ENCODE measurements at regions not wholly inside any gene's neighbourhood (a gene's known extent, or its start where the extent isn't known, plus 50 kb on each side); places are given as distances from the start of the nearest gene placed in this dataset.
"Not testable (repeated sequence)": the region's sequence is repeated elsewhere in the genome, so short reads cannot be mapped to it uniquely, and the experiment has no call there.

DNA sequence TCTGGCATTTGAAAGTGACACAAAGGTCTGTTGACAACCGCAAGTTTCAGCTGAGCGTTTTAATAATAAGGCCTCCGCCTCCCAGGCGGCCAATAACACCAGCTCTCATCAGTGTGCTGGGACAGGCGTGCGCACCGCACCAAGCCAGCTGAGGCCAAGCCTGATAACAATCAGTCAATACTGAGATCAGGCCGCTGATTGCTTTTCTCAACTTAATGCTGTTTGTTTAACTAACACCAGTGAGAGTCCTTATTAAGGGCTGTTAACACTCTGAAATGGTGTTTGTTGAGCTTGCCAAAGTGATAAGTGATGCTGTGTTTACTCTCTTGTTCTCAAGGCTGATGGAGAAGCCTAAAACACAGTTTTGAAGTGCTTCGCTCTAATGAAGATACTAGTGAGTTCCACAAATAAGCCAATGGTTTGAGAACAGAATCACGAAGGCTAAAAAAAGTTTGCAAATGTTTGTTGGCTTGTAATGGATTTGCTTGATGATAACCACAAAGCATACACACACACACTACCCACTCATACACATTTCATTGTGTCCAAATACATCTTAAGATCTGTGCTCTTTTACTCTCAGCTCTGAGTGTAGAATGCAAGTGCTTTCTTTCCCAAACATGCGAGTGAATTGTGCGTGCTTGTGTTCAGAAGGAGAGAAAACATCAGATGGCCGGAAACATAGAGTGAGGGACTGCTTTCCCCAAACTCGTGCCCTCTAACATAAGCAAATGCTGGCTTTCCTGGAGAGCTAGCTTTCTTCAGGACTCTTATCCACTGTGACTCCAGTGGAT lies 330.4 kb upstream of the KLF4 start:
- no peak for DNase-seq (ENCODE audit: low read depth)
- H3K4me3 ChIP-seq (ENCODE audit: low read length) = no peak overlapping the region
- TF ChIP-seq, protein P1, sequence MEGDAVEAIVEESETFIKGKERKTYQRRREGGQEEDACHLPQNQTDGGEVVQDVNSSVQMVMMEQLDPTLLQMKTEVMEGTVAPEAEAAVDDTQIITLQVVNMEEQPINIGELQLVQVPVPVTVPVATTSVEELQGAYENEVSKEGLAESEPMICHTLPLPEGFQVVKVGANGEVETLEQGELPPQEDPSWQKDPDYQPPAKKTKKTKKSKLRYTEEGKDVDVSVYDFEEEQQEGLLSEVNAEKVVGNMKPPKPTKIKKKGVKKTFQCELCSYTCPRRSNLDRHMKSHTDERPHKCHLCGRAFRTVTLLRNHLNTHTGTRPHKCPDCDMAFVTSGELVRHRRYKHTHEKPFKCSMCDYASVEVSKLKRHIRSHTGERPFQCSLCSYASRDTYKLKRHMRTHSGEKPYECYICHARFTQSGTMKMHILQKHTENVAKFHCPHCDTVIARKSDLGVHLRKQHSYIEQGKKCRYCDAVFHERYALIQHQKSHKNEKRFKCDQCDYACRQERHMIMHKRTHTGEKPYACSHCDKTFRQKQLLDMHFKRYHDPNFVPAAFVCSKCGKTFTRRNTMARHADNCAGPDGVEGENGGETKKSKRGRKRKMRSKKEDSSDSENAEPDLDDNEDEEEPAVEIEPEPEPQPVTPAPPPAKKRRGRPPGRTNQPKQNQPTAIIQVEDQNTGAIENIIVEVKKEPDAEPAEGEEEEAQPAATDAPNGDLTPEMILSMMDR (conservative IDR thresholded peaks at IDR 0.05; ENCODE audit: low read length) = no peak

DNA sequence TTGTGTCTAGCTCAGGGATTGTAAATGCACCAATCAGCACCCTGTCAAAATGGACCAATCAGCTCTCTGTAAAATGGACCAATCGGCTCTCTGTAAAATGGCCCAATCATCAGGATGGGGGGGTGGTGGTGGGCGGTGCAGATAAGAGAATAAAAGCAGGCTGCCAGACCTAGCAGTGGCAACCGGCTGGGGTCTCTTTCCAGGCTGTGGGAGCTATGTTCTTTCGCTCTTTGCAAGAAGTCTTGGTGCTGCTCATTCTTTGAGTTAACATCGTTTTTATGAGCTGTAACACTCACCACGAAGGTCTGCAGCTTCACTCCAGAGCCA lies 328.9 kb upstream of the KLF4 start:
- not testable (repeated sequence) for DNase-seq (ENCODE audit: low read depth); H3K4me3 ChIP-seq (ENCODE audit: low read length)

DNA sequence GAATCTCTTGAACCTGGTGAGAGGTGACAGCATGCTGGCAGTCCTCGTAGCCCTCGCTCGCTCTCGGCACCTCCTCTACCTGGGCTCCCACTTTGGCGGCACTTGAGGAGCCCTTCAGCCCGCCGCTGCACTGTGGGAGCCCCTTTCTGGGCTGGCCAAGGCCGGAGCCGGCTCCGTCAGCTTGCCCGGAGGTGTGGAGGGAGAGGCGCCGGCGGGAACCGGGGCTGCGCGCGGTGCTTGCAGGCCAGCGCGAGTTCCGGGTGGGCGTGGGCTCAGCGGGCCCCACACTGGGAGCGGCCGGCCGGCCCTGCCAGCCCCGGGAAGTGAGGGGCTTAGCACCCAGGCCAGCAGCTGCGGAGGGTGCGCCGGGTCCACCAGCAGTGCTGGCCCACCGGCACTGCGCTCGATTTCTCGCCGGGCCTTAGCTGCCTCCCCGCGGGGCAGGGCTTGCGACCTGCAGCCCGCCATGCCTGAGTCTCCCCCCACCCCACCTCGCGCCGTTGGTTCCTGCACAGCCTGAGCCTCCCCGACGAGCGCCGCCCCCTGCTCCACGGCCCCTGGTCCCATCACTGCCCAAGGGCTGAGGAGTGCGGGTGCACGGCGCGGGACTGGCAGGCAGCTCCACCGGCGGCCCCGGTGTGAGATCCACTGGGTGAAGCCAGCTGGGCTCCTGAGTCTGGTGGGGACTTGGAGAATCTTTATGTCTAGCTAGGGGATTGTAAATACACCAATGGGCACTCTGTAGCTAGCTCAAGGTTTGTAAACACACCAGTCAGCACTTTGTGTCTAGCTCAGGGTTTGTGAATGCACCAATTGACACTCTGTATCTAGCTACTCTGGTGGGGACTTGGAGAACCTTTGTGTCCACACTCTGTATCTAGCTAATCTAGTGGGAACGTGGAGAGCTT lies 328.3 kb upstream of the KLF4 start:
- DNase-seq (ENCODE audit: low read depth); H3K4me3 ChIP-seq (ENCODE audit: low read length): not testable (repeated sequence)

DNA sequence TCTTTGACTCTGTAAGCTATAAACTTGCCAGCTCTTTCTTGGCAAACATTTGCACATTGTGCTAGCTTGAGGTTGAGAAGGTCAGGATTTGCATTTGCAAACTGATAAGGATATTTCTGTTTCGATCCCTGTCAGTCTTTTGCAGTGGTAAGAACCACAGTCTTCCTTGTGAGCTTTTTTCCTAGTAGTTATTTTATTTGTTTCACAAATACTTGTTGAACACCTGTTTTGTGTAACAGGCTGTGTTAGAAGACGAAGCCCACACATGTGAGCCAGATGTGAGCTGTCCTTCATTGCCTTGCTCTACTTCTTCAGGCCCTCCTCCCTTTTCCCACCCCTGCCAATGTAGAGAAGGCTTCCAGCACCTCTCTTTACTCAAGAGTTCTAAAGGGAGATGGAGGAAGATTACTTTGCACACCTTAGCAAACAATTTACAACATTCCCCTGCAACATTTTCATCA lies 327.0 kb upstream of the KLF4 start:
- H3K4me3 ChIP-seq (ENCODE audit: low read length) = no peak overlapping the region
- TF ChIP-seq, protein P1 (conservative IDR thresholded peaks at IDR 0.05; ENCODE audit: low read length) = no peak
- DNase-seq (ENCODE audit: low read depth) = peak; percentile 36

DNA sequence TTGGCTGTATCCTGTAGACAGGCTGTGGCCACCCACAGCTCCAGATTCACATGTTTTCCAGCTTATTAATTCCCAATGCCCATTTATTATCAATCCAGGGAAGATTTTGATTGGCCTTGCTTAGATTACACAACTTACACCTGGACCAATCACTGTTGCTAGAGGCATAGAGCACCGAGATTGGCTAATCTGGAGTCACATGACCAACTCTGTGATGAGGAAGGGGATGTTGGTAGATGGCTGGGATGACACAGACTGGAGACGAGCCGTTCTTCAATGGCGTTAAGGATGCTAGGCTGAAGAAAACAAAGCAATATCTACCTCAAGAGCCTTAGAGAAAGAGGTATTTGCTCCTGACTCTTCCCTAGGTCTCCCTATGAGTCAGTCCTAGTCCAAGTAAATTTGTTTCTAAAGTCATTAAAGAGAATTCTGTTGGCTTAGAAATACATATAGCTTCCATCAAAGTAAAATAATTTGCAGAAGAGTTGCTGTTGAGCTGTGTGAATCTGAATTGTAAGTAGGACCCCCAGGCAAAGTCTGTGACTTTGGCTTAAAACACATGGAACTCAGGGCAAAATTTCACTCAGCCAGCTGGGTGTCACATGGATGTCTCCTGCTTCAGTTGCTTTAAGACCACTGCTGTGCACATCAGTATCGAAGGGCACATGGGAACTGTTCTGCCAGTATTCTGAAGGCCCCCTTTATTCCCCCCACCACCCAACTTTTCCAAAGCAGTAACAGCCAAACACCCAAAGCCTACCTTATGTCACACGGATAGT lies 326.4 kb upstream of the KLF4 start:
- DNase-seq (ENCODE audit: low read depth) = no peak
- no peak overlapping the region for H3K4me3 ChIP-seq (ENCODE audit: low read length)
- TF ChIP-seq, protein P1 (conservative IDR thresholded peaks at IDR 0.05; ENCODE audit: low read length) = no peak

DNA sequence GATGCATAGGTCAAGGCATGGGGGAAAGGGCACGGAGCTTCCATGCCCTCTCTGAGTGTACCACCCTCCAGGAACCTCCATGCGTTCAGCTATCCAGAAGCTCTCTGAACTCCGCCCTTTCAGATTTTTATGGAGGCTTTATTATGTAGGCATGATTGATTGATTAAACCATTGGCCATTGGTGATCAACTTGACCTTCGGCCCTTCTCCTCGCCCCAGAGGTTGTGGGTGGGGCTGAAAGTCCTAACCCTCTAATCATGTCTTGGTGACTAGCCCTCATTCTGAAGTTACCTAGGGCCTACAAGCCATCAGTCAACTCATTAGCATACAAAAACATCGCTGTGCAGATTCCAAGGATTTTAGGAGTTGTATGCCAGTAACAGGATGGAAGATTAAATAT lies 323.7 kb upstream of the KLF4 start:
- no peak overlapping the region for H3K4me3 ChIP-seq (ENCODE audit: low read length)
- TF ChIP-seq, protein P1 (conservative IDR thresholded peaks at IDR 0.05; ENCODE audit: low read length) = no peak
- no peak for DNase-seq (ENCODE audit: low read depth)

DNA sequence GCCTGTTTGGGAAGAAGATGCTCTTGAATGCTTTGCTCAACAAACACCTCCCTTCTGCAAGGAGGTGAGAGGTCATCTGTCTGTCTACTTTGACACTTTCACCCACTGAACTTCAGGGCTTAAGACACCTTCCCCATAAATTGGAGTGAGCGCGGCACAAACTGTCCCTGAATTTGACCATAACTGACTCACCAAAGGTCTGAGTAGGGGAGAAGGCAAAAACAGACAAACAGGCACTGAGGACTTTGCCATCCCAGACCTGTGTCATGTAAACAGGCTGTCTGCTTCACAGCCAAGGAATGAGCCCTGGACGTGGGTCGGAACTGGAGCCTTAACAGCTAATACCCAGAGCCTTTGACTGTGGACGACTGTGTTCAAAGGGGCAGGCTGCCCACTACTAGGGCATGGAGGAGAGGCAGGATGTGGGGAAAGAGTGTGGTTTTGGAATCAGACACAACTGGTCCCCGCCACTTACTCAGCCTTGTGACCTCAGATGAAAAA lies 320.9 kb upstream of the KLF4 start:
- TF ChIP-seq, protein P1 (conservative IDR thresholded peaks at IDR 0.05; ENCODE audit: low read length) = no peak
- DNase-seq (ENCODE audit: low read depth) = peak; percentile 28

More for the DNA sequence above, 320.9 kb upstream of the KLF4 start:
- no peak overlapping the region for H3K4me3 ChIP-seq (ENCODE audit: low read length)

All from AG10803 (cell line).